ENCODE measurements at regions not wholly inside any gene's neighbourhood (a gene's known extent, or its start where the extent isn't known, plus 50 kb on each side); places are given as distances from the start of the nearest gene placed in this dataset.

GRCh38 chr2:83464444-83464843 is 994.6 kb downstream of the SUCLG1 start:
- TF ChIP-seq CTCF (IDR thresholded peaks at IDR 0.05; ENCODE audit: low read length) (no peak), EZH2 (IDR thresholded peaks at IDR 0.05; ENCODE audit: borderline replicate concordance, low read length) (no peak)
